ENCODE measurements at regions not wholly inside any gene's neighbourhood (a gene's known extent, or its start where the extent isn't known, plus 50 kb on each side); places are given as distances from the start of the nearest gene placed in this dataset.

DNA sequence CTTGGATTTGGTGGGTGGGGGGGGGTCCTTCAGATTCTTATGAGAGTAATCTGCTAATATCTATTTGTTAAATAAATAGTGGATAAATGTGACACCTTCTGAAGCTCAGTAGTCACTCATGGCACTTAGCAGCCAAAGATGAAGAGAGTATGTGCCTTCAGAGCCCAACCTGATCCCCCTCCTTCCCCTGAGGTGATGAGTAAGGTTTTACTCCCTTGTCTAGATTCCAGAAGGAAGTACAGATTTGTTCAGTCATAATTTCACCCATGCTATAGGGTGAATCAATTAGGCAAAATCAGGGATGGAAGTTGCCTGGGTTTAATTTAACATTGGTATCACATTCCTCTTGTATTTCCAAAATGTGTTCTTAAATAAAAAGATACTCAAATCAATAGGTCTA, 340.3 kb upstream of the ATP2B1 start:
- TF ChIP-seq, protein P1, sequence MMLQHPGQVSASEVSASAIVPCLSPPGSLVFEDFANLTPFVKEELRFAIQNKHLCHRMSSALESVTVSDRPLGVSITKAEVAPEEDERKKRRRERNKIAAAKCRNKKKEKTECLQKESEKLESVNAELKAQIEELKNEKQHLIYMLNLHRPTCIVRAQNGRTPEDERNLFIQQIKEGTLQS (IDR thresholded peaks at IDR 0.05), result no peak
- TF ChIP-seq MAX (IDR thresholded peaks at IDR 0.05) (no peak), RAD21 (IDR thresholded peaks at IDR 0.05) (no peak), SP1 (IDR thresholded peaks at IDR 0.05) (no peak), FOXA1 (IDR thresholded peaks at IDR 0.05) (no peak), TAF1 (conservative IDR thresholded peaks at IDR 0.05) (no peak), YY1 (IDR thresholded peaks at IDR 0.05) (no peak)
- TF ChIP-seq, protein P2, sequence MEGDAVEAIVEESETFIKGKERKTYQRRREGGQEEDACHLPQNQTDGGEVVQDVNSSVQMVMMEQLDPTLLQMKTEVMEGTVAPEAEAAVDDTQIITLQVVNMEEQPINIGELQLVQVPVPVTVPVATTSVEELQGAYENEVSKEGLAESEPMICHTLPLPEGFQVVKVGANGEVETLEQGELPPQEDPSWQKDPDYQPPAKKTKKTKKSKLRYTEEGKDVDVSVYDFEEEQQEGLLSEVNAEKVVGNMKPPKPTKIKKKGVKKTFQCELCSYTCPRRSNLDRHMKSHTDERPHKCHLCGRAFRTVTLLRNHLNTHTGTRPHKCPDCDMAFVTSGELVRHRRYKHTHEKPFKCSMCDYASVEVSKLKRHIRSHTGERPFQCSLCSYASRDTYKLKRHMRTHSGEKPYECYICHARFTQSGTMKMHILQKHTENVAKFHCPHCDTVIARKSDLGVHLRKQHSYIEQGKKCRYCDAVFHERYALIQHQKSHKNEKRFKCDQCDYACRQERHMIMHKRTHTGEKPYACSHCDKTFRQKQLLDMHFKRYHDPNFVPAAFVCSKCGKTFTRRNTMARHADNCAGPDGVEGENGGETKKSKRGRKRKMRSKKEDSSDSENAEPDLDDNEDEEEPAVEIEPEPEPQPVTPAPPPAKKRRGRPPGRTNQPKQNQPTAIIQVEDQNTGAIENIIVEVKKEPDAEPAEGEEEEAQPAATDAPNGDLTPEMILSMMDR (IDR thresholded peaks at IDR 0.05; ENCODE audit: low read depth, low read length, missing input control), result no peak
- TF ChIP-seq, protein P3, sequence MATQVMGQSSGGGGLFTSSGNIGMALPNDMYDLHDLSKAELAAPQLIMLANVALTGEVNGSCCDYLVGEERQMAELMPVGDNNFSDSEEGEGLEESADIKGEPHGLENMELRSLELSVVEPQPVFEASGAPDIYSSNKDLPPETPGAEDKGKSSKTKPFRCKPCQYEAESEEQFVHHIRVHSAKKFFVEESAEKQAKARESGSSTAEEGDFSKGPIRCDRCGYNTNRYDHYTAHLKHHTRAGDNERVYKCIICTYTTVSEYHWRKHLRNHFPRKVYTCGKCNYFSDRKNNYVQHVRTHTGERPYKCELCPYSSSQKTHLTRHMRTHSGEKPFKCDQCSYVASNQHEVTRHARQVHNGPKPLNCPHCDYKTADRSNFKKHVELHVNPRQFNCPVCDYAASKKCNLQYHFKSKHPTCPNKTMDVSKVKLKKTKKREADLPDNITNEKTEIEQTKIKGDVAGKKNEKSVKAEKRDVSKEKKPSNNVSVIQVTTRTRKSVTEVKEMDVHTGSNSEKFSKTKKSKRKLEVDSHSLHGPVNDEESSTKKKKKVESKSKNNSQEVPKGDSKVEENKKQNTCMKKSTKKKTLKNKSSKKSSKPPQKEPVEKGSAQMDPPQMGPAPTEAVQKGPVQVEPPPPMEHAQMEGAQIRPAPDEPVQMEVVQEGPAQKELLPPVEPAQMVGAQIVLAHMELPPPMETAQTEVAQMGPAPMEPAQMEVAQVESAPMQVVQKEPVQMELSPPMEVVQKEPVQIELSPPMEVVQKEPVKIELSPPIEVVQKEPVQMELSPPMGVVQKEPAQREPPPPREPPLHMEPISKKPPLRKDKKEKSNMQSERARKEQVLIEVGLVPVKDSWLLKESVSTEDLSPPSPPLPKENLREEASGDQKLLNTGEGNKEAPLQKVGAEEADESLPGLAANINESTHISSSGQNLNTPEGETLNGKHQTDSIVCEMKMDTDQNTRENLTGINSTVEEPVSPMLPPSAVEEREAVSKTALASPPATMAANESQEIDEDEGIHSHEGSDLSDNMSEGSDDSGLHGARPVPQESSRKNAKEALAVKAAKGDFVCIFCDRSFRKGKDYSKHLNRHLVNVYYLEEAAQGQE (IDR thresholded peaks at IDR 0.05), result no peak
